ENCODE measurements at regions not wholly inside any gene's neighbourhood (a gene's known extent, or its start where the extent isn't known, plus 50 kb on each side); places are given as distances from the start of the nearest gene placed in this dataset.

- Histone ChIP-seq H4K8ac (replicated peaks; ENCODE audit: insufficient read length, low read depth, low read length) (no peak overlapping the region), H2BK12ac (ENCODE audit: insufficient read length, low read depth, low read length) (no peak overlapping the region), H2BK15ac (ENCODE audit: low read depth, low read length) (no peak overlapping the region), H3K27ac (ENCODE audit: insufficient read length, low read depth, low read length) (no peak overlapping the region), H3K4ac (ENCODE audit: low read depth, low read length) (no peak overlapping the region), H3K9me3 (ENCODE audit: control insufficient read depth, low read depth, low read length) (no peaks in the 10 kb centered on the region), H2BK120ac (ENCODE audit: low read depth, low read length, poor library complexity, severe bottlenecking) (no peak overlapping the region), H2AFZ (ENCODE audit: low read length) (no peak overlapping the region), H3K9ac (ENCODE audit: extremely low read depth, insufficient read length, low read length) (no peak overlapping the region), H4K5ac (ENCODE audit: insufficient read length, low read depth, low read length) (no peak overlapping the region), H3K79me1 (ENCODE audit: insufficient read depth, low read depth, low read length, poor library complexity, severe bottlenecking) (peaks cover 2% of the 10 kb centered on the region), H3K23ac (ENCODE audit: insufficient read length, low read depth, low read length) (no peak overlapping the region), H3K79me2 (ENCODE audit: insufficient read depth, low read length) (no peaks in the 10 kb centered on the region; the same call in 1 of the 2 replicates), H3K23me2 (ENCODE audit: insufficient read length, low read depth, low read length, poor library complexity, severe bottlenecking) (no peaks in the 10 kb centered on the region), H3K27me3 (ENCODE audit: insufficient read depth, low read length) (no peaks in the 10 kb centered on the region), H3K4me2 (ENCODE audit: insufficient read depth, insufficient read length, low read length) (no peak overlapping the region), H2AK5ac (ENCODE audit: insufficient read length, low read length) (no peak overlapping the region), H4K20me1 (ENCODE audit: control insufficient read depth, insufficient read depth, insufficient read length) (no peaks in the 10 kb centered on the region), H3K56ac (ENCODE audit: insufficient read length, low read depth, low read length) (no peak overlapping the region), H3K4me1 (ENCODE audit: insufficient read depth, low read length) (no peaks in the 10 kb centered on the region), H3K14ac (ENCODE audit: insufficient read depth, low read length) (no peak overlapping the region), H2BK20ac (ENCODE audit: low read depth, low read length, poor library complexity, severe bottlenecking) (no peak overlapping the region), H2BK5ac (ENCODE audit: insufficient read length, low read length) (no peak overlapping the region), H3K18ac (ENCODE audit: insufficient read length, low read depth, low read length) (no peak overlapping the region), H4K91ac (ENCODE audit: insufficient read length, low read depth, low read length) (no peak overlapping the region), H3T11ph (ENCODE audit: low read length) (no peak overlapping the region)
- no peak for TF ChIP-seq CTCF (conservative IDR thresholded peaks at IDR 0.05)
- Mint-ChIP-seq H3K27me3 (ENCODE audit: low read depth) (no peaks in the 10 kb centered on the region), H3K4me3 (no peak overlapping the region), H3K9me3 (no peaks in the 10 kb centered on the region), H3K36me3 (ENCODE audit: insufficient read depth in 1 of 3, low read depth in 3 of 3) (peaks cover 0 to 4% (median 0%) of the 10 kb centered on the region in 3 experiments; a peak in 1 of 7 replicates), H3K27ac (peak overlapping the region in 2 of 3 experiments; percentile 0 to 75; a peak in 2 of 7 replicates), H3K4me1 (peaks cover 21 to 24% of the 10 kb centered on the region in 2 experiments)
- no peak for DNase-seq
- WGBS (ENCODE audit: extremely low coverage, insufficient read length, low lambda C conversion rate) = no CpG with 5 or more reads among the region's 5 CpGs
Observed at GRCh38 chr14:71492346-71492745, 439.9 kb upstream of the RGS6 start.
